Left kidney (tissue), 1 donor: ENCODE measurements at regions not wholly inside any gene's neighbourhood (a gene's known extent, or its start where the extent isn't known, plus 50 kb on each side); places are given as distances from the start of the nearest gene placed in this dataset.
"Not testable (repeated sequence)": the region's sequence is repeated elsewhere in the genome, so short reads cannot be mapped to it uniquely, and the experiment has no call there.

Experiments
- DNase-seq: peaks from one replicate; pipeline ENCODE4 v3.0.0-alpha.2; 2013

GRCh38 chr3:74415731-74416130, 198.7 kb downstream of the CNTN3 start:
- DNase-seq: no peak

GRCh38 chr3:74413547-74414241, 200.8 kb downstream of the CNTN3 start:
- no peak for DNase-seq

- no peak for DNase-seq
These were observed 204.1 kb downstream of the CNTN3 start for GRCh38 chr3:74410276-74410941.

- DNase-seq: no peak
These were observed 205.4 kb downstream of the CNTN3 start for GRCh38 chr3:74409066-74409465.

- no peak for DNase-seq
These were observed 211.2 kb downstream of the CNTN3 start for GRCh38 chr3:74403307-74403706.

DNA sequence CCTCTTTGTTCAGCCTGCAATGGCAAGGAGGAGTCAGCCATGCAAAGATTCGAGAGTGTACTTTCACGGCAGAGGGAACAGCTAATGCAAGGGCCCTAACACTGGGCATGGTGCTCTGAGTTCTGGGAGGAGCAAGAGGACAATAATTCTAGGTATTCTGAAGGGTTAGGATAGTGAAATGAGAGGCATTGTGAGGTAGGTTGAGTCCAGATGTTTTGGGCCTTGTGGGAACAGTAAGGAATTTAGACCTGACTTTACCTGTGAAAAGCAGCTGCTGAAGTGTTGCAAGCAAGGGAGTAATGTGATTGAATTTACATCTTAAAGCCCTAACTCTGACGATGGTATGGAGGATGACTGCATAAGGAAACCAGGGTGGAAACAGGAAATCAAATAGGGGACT, 211.6 kb downstream of the CNTN3 start:
- DNase-seq: no peak

DNA sequence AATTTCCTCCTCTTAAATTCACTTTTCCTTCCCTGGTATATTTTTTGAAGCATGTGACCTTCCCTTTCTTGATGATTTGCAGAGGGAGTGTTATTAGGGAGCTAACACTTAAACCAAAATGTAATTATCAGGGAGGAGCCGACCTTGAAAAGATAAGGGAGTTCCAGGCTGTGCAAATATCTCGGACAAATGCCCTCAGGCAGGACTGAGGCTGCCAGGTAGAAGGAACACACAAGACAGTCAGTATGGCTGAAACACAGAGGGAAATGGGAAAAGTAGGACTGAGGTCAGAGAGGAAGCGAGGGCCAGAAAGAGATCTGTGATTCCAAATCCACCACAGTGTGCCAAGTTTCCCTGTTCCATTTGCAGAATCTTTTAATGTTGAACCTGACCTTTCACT, 221.0 kb downstream of the CNTN3 start:
- DNase-seq: no peak

- DNase-seq: no peak
These were observed 224.2 kb downstream of the CNTN3 start for GRCh38 chr3:74390121-74390877.

DNA sequence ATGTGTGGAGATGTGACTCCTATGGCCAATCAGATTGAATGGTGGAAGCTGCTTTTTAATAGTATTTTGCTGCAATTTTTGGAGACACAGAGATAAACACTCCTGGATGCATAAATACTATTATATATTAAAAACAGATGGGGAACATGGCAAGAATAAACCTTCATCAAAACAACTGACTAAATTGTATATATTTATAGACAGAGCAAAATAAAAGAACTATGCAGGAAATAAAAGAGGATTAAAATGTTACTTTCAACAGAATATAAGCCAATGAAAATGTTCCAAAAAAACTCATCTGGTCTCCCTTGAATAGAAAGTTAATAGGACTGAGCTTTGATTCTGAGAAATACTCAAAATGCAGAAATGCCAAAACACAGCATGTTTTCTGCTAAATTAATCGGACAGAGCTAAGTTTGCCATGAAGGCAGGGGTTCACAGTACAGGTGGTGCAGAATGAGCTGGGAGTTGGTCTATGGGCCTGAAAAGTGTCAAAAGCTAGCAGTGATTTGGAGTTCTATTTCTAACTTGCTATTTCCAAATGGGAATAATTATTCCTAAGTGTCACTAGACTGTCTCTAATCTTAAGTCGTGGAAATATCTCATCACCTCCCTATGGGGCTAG, 227.2 kb downstream of the CNTN3 start:
- no peak for DNase-seq

- DNase-seq: no peak
These were observed 230.3 kb downstream of the CNTN3 start for GRCh38 chr3:74384159-74384558.

- no peak for DNase-seq
These were observed 236.8 kb downstream of the CNTN3 start for GRCh38 chr3:74377669-74378068.

GRCh38 chr3:74376323-74376722, 238.1 kb downstream of the CNTN3 start:
- not testable (repeated sequence) for DNase-seq

DNA sequence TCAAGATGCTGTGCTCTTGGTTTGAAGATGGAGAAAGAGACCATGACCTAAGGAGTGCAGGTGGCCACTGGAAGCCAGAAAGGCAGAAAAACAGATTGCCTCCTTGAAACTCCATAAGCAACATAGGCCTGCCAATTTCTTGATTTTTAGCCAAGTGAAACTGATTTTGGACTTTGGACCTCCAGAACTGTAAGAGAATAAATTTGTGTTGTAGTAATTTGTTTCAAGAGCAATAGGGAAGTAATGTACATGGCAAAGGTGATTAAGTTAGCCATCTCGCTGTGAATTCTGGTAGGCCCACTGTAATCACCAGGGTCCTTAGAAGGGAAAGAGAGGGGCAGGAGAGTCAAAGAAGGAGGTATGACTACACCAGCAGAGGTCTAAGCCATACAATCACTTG, 238.8 kb downstream of the CNTN3 start:
- DNase-seq: no peak

DNA sequence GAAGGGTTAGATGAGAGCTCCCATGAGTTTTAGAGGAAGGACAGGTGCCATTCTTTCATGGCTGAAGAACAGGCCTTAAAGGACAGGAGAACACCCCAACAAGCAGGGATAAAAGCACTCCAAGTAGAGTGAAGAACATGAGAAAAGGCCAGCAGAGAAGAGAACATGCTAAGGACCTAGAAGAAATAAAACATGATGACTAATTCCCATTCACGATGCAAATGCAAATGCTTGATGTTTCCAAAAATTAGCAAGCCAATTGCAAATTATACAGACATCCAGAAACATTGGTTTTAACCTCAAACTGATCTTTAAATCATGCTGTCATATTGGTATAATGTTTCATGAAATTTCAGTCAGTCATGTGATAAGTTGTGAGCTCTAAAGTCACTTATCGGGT, 241.7 kb downstream of the CNTN3 start:
- DNase-seq: no peak

DNA sequence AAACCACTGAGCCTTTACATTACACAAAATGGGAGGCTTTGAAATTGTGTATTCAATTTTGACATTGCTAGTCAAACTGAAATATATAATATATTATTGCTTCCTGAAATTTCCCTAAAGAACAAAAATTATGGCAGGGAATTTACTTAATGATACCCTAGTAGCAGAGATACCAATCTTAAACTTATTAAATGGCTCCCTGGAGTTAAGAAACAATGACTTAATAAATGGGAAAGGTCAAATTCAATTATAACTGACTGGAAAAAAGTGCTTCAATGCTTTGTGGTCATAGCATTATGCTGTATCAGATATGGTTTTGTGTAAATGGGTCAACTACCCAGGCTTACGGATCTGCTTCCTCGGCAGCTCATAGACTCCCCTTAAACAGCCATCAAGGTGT, 244.1 kb downstream of the CNTN3 start:
- no peak for DNase-seq

DNA sequence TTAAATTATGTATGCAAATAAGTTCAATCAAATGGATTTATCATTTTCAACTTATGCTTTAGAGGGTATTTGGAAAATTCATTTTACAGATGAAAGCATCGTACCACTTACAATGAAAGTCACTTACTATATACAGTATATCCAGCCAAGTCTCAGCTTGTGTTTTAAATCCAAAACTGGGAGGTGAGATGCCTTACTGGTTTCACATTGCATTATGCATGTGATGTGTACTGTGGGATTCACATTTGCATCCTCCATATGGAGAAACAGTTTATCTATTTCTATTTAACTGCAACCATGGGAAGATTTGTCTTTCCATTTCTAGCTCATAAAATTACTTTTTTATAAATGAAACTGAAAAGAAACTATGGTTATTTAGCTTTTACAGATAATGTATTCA, 248.1 kb downstream of the CNTN3 start:
- DNase-seq: no peak

- DNase-seq: no peak
These were observed 251.1 kb downstream of the CNTN3 start for GRCh38 chr3:74363346-74363745.

GRCh38 chr3:74360406-74360805, 254.1 kb downstream of the CNTN3 start:
- DNase-seq: no peak

GRCh38 chr3:74357881-74358280, 256.6 kb downstream of the CNTN3 start:
- DNase-seq: no peak

GRCh38 chr3:74353039-74353438, 261.4 kb downstream of the CNTN3 start:
- no peak for DNase-seq

DNA sequence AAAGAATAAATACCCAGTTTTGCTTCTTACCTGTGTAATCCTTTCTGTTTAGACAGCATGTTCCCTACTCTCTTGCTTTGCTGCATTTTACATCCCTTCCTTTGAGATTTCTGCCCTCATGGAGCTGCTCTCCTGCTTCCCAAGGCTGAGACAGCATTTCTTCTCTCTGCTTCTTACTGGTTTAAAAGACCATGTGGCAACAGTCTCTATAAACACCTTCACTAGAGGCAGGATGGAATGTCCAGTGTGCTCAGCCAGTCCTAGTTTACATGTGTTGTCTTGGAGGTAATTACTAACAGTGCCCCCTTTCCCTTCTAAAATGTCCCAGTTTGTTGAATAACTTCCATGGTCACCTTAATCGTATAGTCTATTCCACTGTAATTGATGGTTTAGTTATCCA, 262.3 kb downstream of the CNTN3 start:
- DNase-seq: no peak

DNA sequence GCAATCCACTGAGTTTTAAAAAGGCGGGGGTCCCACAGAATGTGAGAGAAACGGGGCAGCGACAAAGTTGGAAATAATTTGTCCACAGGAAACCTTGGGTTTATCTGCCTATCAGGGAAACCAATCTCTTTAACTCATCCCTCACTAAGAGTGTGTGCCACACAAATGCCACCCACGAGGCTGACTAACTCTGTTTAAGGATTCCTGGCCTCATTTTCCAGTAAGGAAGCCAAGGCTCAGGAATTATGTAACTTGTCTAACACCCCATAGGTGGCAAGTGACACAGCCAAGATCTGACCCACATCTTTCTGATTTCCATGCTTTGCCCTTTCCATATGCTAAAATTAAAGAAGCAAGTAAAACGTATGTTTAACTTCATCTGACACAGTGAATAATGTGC, 263.2 kb downstream of the CNTN3 start:
- no peak for DNase-seq

- no peak for DNase-seq
These were observed 265.4 kb downstream of the CNTN3 start for GRCh38 chr3:74349015-74349414.
